ENCODE measurements at regions not wholly inside any gene's neighbourhood (a gene's known extent, or its start where the extent isn't known, plus 50 kb on each side); places are given as distances from the start of the nearest gene placed in this dataset.

GRCh38 chr12:118727979-118728366, 253.4 kb upstream of the SRRM4 start:
- H3K4me3 ChIP-seq (ENCODE audit: low read length), result no peak overlapping the region
- no peak overlapping the region for H3K27ac ChIP-seq (ENCODE audit: low read length)
- no peaks in the 10 kb centered on the region for H4K20me1 ChIP-seq (ENCODE audit: insufficient read depth, low read length)
- no peak overlapping the region for H3K4me2 ChIP-seq (ENCODE audit: low read depth, low read length)
- no peaks in the 10 kb centered on the region for H3K4me1 ChIP-seq (ENCODE audit: low read length)
- H3K36me3 ChIP-seq (replicated peaks; ENCODE audit: insufficient read depth, low read length), result no peaks in the 10 kb centered on the region
- H3K79me2 ChIP-seq (ENCODE audit: low read length), result no peaks in the 10 kb centered on the region
- TF ChIP-seq EZH2phosphoT487 (IDR thresholded peaks at IDR 0.05; ENCODE audit: low read length), result no peak
- TF ChIP-seq CTCF (IDR thresholded peaks at IDR 0.05; ENCODE audit: low read length), result no peak
- no peak for TF ChIP-seq EZH2 (optimal IDR thresholded peaks at IDR 0.05; ENCODE audit: low read depth, low read length)
- no peak overlapping the region for H3K9ac ChIP-seq (ENCODE audit: low read length)
- H3K9me2 ChIP-seq (replicated peaks; ENCODE audit: insufficient read depth, low read length), result no peaks in the 10 kb centered on the region
- H3F3A ChIP-seq (ENCODE audit: insufficient read depth, low read length), result no peaks in the 10 kb centered on the region
- H3K9me3 ChIP-seq (replicated peaks; ENCODE audit: insufficient read depth, low read length), result no peaks in the 10 kb centered on the region
- DNase-seq, result no peak
- no peak overlapping the region for H2AFZ ChIP-seq (ENCODE audit: low read length)
- no peaks in the 10 kb centered on the region for H3K27me3 ChIP-seq (replicated peaks; ENCODE audit: insufficient read depth, low read length)

DNA sequence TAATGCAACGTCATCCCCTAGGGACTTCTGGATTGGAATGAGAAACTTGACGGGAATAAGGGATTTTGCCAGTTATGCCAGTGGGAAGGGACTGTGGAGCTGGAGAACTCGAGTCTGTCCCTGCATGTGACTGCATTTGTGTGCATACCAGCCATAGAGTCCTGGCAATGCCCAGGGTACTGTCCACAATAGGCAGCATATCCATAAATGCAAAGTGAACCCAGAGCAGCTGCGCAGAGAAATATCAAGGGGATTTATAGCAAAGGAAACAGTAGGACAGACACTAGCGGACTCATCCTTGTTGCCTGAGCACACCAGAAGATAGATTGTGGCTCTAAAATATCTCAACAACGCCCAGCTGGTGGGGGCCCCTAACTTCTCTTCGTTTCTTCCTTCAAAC, 247.1 kb upstream of the SRRM4 start:
- TF ChIP-seq EZH2 (optimal IDR thresholded peaks at IDR 0.05; ENCODE audit: low read depth, low read length), result no peak
- TF ChIP-seq CTCF (IDR thresholded peaks at IDR 0.05; ENCODE audit: low read length), result no peak
- no peak for TF ChIP-seq EZH2phosphoT487 (IDR thresholded peaks at IDR 0.05; ENCODE audit: low read length)
- no peaks in the 10 kb centered on the region for H3K4me1 ChIP-seq (ENCODE audit: low read length)
- no peak overlapping the region for H3K4me2 ChIP-seq (ENCODE audit: low read depth, low read length)
- no peaks in the 10 kb centered on the region for H3K79me2 ChIP-seq (ENCODE audit: low read length)
- no peak overlapping the region for H3K4me3 ChIP-seq (ENCODE audit: low read length)
- no peaks in the 10 kb centered on the region for H3K36me3 ChIP-seq (replicated peaks; ENCODE audit: insufficient read depth, low read length)
- no peak overlapping the region for H2AFZ ChIP-seq (ENCODE audit: low read length)
- H3K27ac ChIP-seq (ENCODE audit: low read length), result no peak overlapping the region
- no peak for DNase-seq
- no peaks in the 10 kb centered on the region for H3K9me2 ChIP-seq (replicated peaks; ENCODE audit: insufficient read depth, low read length)
- no peaks in the 10 kb centered on the region for H3F3A ChIP-seq (ENCODE audit: insufficient read depth, low read length)
- H4K20me1 ChIP-seq (ENCODE audit: insufficient read depth, low read length), result no peaks in the 10 kb centered on the region
- no peaks in the 10 kb centered on the region for H3K27me3 ChIP-seq (replicated peaks; ENCODE audit: insufficient read depth, low read length)
- no peak overlapping the region for H3K9ac ChIP-seq (ENCODE audit: low read length)
- H3K9me3 ChIP-seq (replicated peaks; ENCODE audit: insufficient read depth, low read length), result no peaks in the 10 kb centered on the region

GRCh38 chr12:118737985-118738540, 243.3 kb upstream of the SRRM4 start:
- Histone ChIP-seq H3K36me3 (replicated peaks; ENCODE audit: insufficient read depth, low read length) (no peaks in the 10 kb centered on the region), H3K4me3 (ENCODE audit: low read length) (no peak overlapping the region), H4K20me1 (ENCODE audit: insufficient read depth, low read length) (no peaks in the 10 kb centered on the region), H3F3A (ENCODE audit: insufficient read depth, low read length) (no peaks in the 10 kb centered on the region), H3K9me3 (replicated peaks; ENCODE audit: insufficient read depth, low read length) (no peaks in the 10 kb centered on the region), H3K4me1 (ENCODE audit: low read length) (no peaks in the 10 kb centered on the region), H3K79me2 (ENCODE audit: low read length) (no peaks in the 10 kb centered on the region), H2AFZ (ENCODE audit: low read length) (no peak overlapping the region), H3K9ac (ENCODE audit: low read length) (no peak overlapping the region), H3K27me3 (replicated peaks; ENCODE audit: insufficient read depth, low read length) (no peaks in the 10 kb centered on the region), H3K4me2 (ENCODE audit: low read depth, low read length) (no peak overlapping the region), H3K27ac (ENCODE audit: low read length) (no peak overlapping the region), H3K9me2 (replicated peaks; ENCODE audit: insufficient read depth, low read length) (no peaks in the 10 kb centered on the region)
- no peak for TF ChIP-seq CTCF (IDR thresholded peaks at IDR 0.05; ENCODE audit: low read length)
- TF ChIP-seq EZH2 (optimal IDR thresholded peaks at IDR 0.05; ENCODE audit: low read depth, low read length), result no peak
- TF ChIP-seq EZH2phosphoT487 (IDR thresholded peaks at IDR 0.05; ENCODE audit: low read length), result no peak
- DNase-seq, result no peak
